WI38 (cell line): ENCODE measurements at regions not wholly inside any gene's neighbourhood (a gene's known extent, or its start where the extent isn't known, plus 50 kb on each side); places are given as distances from the start of the nearest gene placed in this dataset.
"Not testable (repeated sequence)": the region's sequence is repeated elsewhere in the genome, so short reads cannot be mapped to it uniquely, and the experiment has no call there.

Source experiments
- H3K4me3 ChIP-seq: 2 replicates; pipeline ENCODE4 v1.5.1; 2011; ENCODE audit warnings: low read depth, mild to moderate bottlenecking, control low read depth, low read length
- CTCF ChIP-seq: IDR thresholded peaks from 2 replicates; pipeline ENCODE4 v1.5.1; 2012; ENCODE audit warnings: low read depth, mild to moderate bottlenecking, control low read depth, low read length

GRCh38 chr4:148632476-148632875, 190.3 kb upstream of the NR3C2 start:
- no peak for TF ChIP-seq CTCF
- no peak overlapping the region for H3K4me3 ChIP-seq

GRCh38 chr4:148630051-148630450, 187.8 kb upstream of the NR3C2 start:
- no peak overlapping the region for H3K4me3 ChIP-seq
- no peak for TF ChIP-seq CTCF

- H3K4me3 ChIP-seq: no peak overlapping the region
- no peak for TF ChIP-seq CTCF
These were observed 176.6 kb upstream of the NR3C2 start for GRCh38 chr4:148618856-148619255.

GRCh38 chr4:148608968-148609367, 166.8 kb upstream of the NR3C2 start:
- H3K4me3 ChIP-seq: no peak overlapping the region
- no peak for TF ChIP-seq CTCF

GRCh38 chr4:148598418-148599207, 156.4 kb upstream of the NR3C2 start:
- H3K4me3 ChIP-seq: not testable (repeated sequence)

GRCh38 chr4:148589182-148589581, 147.0 kb upstream of the NR3C2 start:
- no peak overlapping the region for H3K4me3 ChIP-seq
- no peak for TF ChIP-seq CTCF

GRCh38 chr4:148575577-148575976, 133.4 kb upstream of the NR3C2 start:
- H3K4me3 ChIP-seq: no peak overlapping the region
- TF ChIP-seq CTCF: no peak

- no peak for TF ChIP-seq CTCF
- no peak overlapping the region for H3K4me3 ChIP-seq
These were observed 132.7 kb upstream of the NR3C2 start for GRCh38 chr4:148574911-148575310.
